Lower lobe of right lung (tissue), 2 donors: ENCODE measurements at regions not wholly inside any gene's neighbourhood (a gene's known extent, or its start where the extent isn't known, plus 50 kb on each side); places are given as distances from the start of the nearest gene placed in this dataset.

Experiments
- ATAC-seq, 2 donors: fragments of 200-7000 bp; cut with Tn5 transposase; one replicate each; pipeline ENCODE4 v1.9.1; 2020 to 2022; ENCODE audit warnings: mild to moderate bottlenecking in 2 of 2, moderate library complexity in 2 of 2
- DNase-seq: peaks from one replicate; pipeline ENCODE4 v3.0.0-alpha.2; 2020
- H3K27ac ChIP-seq: fragments of 200-600 bp; one replicate; pipeline ENCODE4 v1.8.0; 2022
- H3K27me3 ChIP-seq: fragments of 200-600 bp; one replicate; pipeline ENCODE4 v1.8.0; 2022; ENCODE audit warnings: low read depth
- H3K36me3 ChIP-seq: fragments of 200-600 bp; one replicate; pipeline ENCODE4 v1.8.0; 2022; ENCODE audit warnings: mild to moderate bottlenecking
- H3K4me1 ChIP-seq: fragments of 200-600 bp; one replicate; pipeline ENCODE4 v1.8.0; 2022
- H3K4me3 ChIP-seq: fragments of 200-600 bp; one replicate; pipeline ENCODE4 v1.8.0; 2022; ENCODE audit warnings: mild to moderate bottlenecking
- H3K9me3 ChIP-seq: fragments of 200-600 bp; one replicate; pipeline ENCODE4 v1.8.0; 2022
- CTCF ChIP-seq: fragments of 200-600 bp; IDR thresholded peaks from one replicate; pipeline ENCODE4 v1.8.0; 2022; ENCODE audit warnings: antibody characterized with exemption, mild to moderate bottlenecking
- intact Hi-C: fragments of 100-400 bp; cut with DNase I; formaldehyde crosslinking; loops from one replicate; pipeline ENCODE4 v1.11.0; 2022
- donor health status: DM: no; HTN: yes; CAD: no; lungs with severe emphysema.

- Histone ChIP-seq H3K4me3 (no peak overlapping the region), H3K36me3 (no peaks in the 10 kb centered on the region), H3K9me3 (no peaks in the 10 kb centered on the region), H3K27ac (no peak overlapping the region), H3K4me1 (peaks cover 9% of the 10 kb centered on the region), H3K27me3 (no peaks in the 10 kb centered on the region)
- intact Hi-C loops = no loop called here
- TF ChIP-seq CTCF = no peak
- DNase-seq (no peak), ATAC-seq (no peak)
These were observed 319.2 kb upstream of the FMN2 start for GRCh38 chr1:239772446-239772845.

DNA sequence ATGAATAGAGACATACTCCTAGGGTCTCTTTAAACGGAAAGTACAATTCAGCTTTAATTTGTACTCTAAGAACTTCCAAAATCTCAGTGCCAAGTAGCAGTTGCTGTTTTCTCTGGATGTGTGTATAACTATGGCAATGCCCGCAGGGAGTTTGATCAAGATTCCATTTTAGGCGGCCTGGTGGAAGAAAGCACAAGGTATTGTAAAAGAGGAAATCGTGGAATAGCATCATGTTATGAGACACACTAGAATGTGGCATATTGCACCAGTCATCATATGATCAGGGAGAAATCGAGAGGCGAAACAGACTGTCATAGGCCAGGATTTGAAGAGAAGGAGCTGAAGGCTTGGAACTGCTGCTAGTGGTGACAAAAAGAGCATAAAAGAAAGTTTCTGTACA is 316.2 kb upstream of the FMN2 start:
- H3K4me3 ChIP-seq = no peak overlapping the region
- H3K27me3 ChIP-seq = no peaks in the 10 kb centered on the region
- H3K9me3 ChIP-seq = no peaks in the 10 kb centered on the region
- no peak for ATAC-seq
- no peaks in the 10 kb centered on the region for H3K36me3 ChIP-seq
- intact Hi-C loops = no loop called here
- no peak for DNase-seq
- H3K27ac ChIP-seq = no peak overlapping the region
- H3K4me1 ChIP-seq = peaks cover 9% of the 10 kb centered on the region
- no peak for TF ChIP-seq CTCF

DNA sequence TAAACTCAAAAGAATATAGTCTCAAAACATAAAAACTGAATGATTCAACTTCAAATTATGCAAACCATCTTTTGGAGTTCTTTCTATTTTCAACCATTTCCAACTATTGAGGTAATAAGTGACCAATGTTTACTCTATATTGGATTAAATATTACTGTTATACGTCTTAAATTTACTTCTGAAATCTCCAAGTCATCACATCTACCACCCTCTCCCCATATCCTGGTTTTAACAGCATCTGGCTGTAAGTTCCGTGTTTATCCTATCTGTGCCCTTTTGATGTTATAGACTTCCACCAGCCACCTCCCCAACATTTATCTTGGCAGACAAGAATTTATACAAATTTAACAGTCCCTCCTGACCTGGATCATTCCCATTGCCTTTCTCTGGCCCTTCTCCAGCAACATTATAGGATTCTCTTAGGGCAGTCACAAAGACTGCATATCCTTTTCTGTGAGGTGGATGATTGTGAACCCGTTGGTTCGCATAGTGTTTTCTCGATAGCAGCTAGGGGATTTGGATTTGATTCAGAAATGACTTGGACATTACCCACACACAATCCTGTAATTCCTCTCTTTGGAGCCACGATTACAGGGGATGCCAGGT is 313.4 kb upstream of the FMN2 start:
- no peaks in the 10 kb centered on the region for H3K9me3 ChIP-seq
- H3K4me3 ChIP-seq = no peak overlapping the region
- no peak for DNase-seq
- intact Hi-C loops = no loop called here
- H3K36me3 ChIP-seq = no peaks in the 10 kb centered on the region
- TF ChIP-seq CTCF = no peak
- no peak overlapping the region for H3K27ac ChIP-seq
- peaks cover 9% of the 10 kb centered on the region for H3K4me1 ChIP-seq
- no peak for ATAC-seq
- no peaks in the 10 kb centered on the region for H3K27me3 ChIP-seq

GRCh38 chr1:239779962-239780361 is 311.7 kb upstream of the FMN2 start:
- TF ChIP-seq CTCF = no peak
- Histone ChIP-seq H3K4me3 (no peak overlapping the region), H3K36me3 (no peaks in the 10 kb centered on the region), H3K27me3 (no peaks in the 10 kb centered on the region), H3K27ac (no peak overlapping the region), H3K4me1 (no peaks in the 10 kb centered on the region), H3K9me3 (no peaks in the 10 kb centered on the region)
- ATAC-seq = no peak
- DNase-seq = no peak
- intact Hi-C loops = no loop called here

DNA sequence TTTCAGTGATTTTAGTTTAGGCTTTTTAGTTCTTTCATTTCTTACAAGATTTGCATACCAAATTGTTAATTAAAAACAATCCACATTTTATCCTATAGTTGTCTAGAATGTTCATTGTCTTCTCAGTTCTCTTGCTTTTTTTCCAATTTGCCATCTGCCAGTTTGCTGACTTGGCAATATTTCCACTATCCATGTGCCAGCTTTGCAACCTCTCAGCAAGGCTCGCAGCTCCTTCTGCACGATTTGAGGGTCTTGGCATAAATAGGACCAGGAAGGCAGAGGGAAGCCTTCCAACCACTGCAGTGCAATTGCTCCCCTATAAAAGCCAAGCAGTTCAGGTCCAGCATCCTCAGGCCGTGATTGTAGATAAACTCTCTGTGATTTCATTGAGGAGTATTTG is 306.8 kb upstream of the FMN2 start:
- Histone ChIP-seq H3K27ac (no peak overlapping the region), H3K27me3 (no peaks in the 10 kb centered on the region), H3K4me3 (no peak overlapping the region), H3K36me3 (no peaks in the 10 kb centered on the region), H3K4me1 (no peaks in the 10 kb centered on the region), H3K9me3 (no peaks in the 10 kb centered on the region)
- intact Hi-C loops = no loop called here
- TF ChIP-seq CTCF = no peak
- ATAC-seq (no peak), DNase-seq (no peak)

DNA sequence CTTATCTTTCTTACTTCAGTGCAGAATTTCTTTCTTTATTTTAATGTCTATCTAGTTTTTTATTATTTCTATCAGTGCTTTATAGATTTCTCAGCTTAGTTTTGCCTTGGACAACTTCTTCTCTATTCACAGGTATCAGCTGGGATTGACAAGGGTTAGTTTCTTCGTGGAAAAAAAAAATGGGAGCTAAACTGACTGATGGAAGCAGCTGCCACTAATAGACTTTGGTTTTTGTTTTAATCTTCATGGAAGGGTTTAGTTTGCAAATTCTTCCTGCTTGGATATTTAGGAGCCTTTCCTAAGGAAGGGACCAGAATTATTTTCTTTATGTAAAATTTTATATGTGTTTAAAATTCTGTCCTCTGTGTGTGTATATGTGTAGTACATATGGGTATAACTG is 306.1 kb upstream of the FMN2 start:
- intact Hi-C loops = no loop called here
- Histone ChIP-seq H3K9me3 (no peaks in the 10 kb centered on the region), H3K27me3 (no peaks in the 10 kb centered on the region), H3K36me3 (no peaks in the 10 kb centered on the region), H3K27ac (no peak overlapping the region), H3K4me3 (no peak overlapping the region), H3K4me1 (no peaks in the 10 kb centered on the region)
- no peak for DNase-seq
- no peak for TF ChIP-seq CTCF
- no peak for ATAC-seq
